Calu3 (cell line): ENCODE measurements at regions not wholly inside any gene's neighbourhood (a gene's known extent, or its start where the extent isn't known, plus 50 kb on each side); places are given as distances from the start of the nearest gene placed in this dataset.

Experiments
- BruUV-seq: library from RNA; stranded (reverse); fragments of 400-500 nt; replicated peaks from 2 replicates; lab custom pipeline; 2021; lab: Mats Ljungman, UMichigan
- CTCF ChIA-PET: fragments of 300-600 bp; sonication (Branson Sonifier 250); formaldehyde crosslinking; loops from one replicate; lab custom pipeline; 2022; ENCODE audit warnings: antibody characterized with exemption; lab: Charles Lee
- DNase-seq: peaks from one replicate; pipeline ENCODE4 v3.0.0; 2022
- H3K27ac Mint-ChIP-seq: one replicate; pipeline ENCODE4 v1.8.0; 2022; ENCODE audit warnings: mixed read lengths; ENCODE audit not compliant: unreplicated experiment
- H3K27me3 Mint-ChIP-seq: one replicate; pipeline ENCODE4 v1.8.0; 2022; ENCODE audit warnings: mixed read lengths; ENCODE audit not compliant: unreplicated experiment
- H3K36me3 Mint-ChIP-seq: one replicate; pipeline ENCODE4 v1.8.0; 2022; ENCODE audit warnings: mild to moderate bottlenecking, moderate library complexity, mixed read lengths; ENCODE audit not compliant: insufficient read depth, unreplicated experiment
- H3K4me1 Mint-ChIP-seq: one replicate; pipeline ENCODE4 v1.8.0; 2022; ENCODE audit warnings: mild to moderate bottlenecking, low read depth, mixed read lengths; ENCODE audit not compliant: unreplicated experiment
- H3K4me3 Mint-ChIP-seq: one replicate; pipeline ENCODE4 v1.8.0; 2022; ENCODE audit warnings: mild to moderate bottlenecking, low read depth, moderate library complexity, mixed read lengths; ENCODE audit not compliant: unreplicated experiment
- H3K9me3 Mint-ChIP-seq: one replicate; pipeline ENCODE4 v1.8.0; 2022; ENCODE audit warnings: low read depth, mixed read lengths; ENCODE audit not compliant: unreplicated experiment
- intact Hi-C: fragments of 100-400 bp; cut with micrococcal nuclease; formaldehyde crosslinking; loops from one replicate; pipeline ENCODE4 v1.10.0; 2022; ENCODE audit not compliant: unreplicated experiment
- TF ChIP-seq, protein P1 (sequence below): fragments of 200-600 bp; IDR thresholded peaks from one replicate; pipeline ENCODE4 v1.8.0; 2022; ENCODE audit warnings: antibody characterized with exemption; ENCODE audit not compliant: unreplicated experiment

GRCh38 chr13:63195726-63196125, 1780.1 kb upstream of the PCDH20 start:
- H3K27ac Mint-ChIP-seq = no peak overlapping the region
- H3K36me3 Mint-ChIP-seq = no peaks in the 10 kb centered on the region
- no peaks in the 10 kb centered on the region for H3K9me3 Mint-ChIP-seq
- intact Hi-C loops = no loop called here
- no peaks in the 10 kb centered on the region for H3K27me3 Mint-ChIP-seq
- TF ChIP-seq, protein P1, sequence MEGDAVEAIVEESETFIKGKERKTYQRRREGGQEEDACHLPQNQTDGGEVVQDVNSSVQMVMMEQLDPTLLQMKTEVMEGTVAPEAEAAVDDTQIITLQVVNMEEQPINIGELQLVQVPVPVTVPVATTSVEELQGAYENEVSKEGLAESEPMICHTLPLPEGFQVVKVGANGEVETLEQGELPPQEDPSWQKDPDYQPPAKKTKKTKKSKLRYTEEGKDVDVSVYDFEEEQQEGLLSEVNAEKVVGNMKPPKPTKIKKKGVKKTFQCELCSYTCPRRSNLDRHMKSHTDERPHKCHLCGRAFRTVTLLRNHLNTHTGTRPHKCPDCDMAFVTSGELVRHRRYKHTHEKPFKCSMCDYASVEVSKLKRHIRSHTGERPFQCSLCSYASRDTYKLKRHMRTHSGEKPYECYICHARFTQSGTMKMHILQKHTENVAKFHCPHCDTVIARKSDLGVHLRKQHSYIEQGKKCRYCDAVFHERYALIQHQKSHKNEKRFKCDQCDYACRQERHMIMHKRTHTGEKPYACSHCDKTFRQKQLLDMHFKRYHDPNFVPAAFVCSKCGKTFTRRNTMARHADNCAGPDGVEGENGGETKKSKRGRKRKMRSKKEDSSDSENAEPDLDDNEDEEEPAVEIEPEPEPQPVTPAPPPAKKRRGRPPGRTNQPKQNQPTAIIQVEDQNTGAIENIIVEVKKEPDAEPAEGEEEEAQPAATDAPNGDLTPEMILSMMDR = no peak
- no peaks in the 10 kb centered on the region for H3K4me1 Mint-ChIP-seq
- BruUV-seq = no TSS peak
- H3K4me3 Mint-ChIP-seq = no peak overlapping the region
- no peak for DNase-seq
- CTCF ChIA-PET = no interaction called here

DNA sequence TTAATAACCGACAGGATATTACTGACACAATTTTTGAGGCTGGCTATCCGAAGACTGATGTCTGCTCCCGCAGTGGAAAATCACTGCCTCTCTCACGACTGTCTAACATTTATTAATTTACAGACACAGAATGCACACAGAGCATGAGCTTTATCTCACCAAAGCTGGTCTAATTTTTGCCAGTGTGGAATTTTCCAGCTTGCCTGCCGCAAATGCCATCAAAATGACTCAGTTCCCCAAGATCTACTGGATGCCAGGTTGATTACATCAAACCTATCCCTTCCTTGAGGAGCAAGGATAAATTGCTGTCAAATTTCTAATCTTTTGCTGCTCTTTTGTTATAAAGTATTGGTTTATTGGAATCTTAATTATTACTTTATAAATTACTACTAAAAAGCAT, 1775.1 kb upstream of the PCDH20 start:
- H3K4me3 Mint-ChIP-seq = no peak overlapping the region
- no TSS peak for BruUV-seq
- TF ChIP-seq, protein P1 = no peak
- H3K4me1 Mint-ChIP-seq = no peaks in the 10 kb centered on the region
- DNase-seq = no peak
- intact Hi-C loops = no loop called here
- no peaks in the 10 kb centered on the region for H3K9me3 Mint-ChIP-seq
- no peaks in the 10 kb centered on the region for H3K27me3 Mint-ChIP-seq
- CTCF ChIA-PET = no interaction called here
- H3K36me3 Mint-ChIP-seq = no peaks in the 10 kb centered on the region
- H3K27ac Mint-ChIP-seq = no peak overlapping the region

GRCh38 chr13:63190219-63190618, 1774.6 kb upstream of the PCDH20 start:
- Mint-ChIP-seq H3K36me3 (no peaks in the 10 kb centered on the region), H3K27me3 (no peaks in the 10 kb centered on the region), H3K9me3 (no peaks in the 10 kb centered on the region), H3K4me1 (no peaks in the 10 kb centered on the region), H3K27ac (no peak overlapping the region), H3K4me3 (no peak overlapping the region)
- TF ChIP-seq, protein P1 = no peak
- intact Hi-C loops = no loop called here
- no TSS peak for BruUV-seq
- CTCF ChIA-PET = no interaction called here
- DNase-seq = no peak

GRCh38 chr13:63189712-63190111, 1774.1 kb upstream of the PCDH20 start:
- intact Hi-C loops = no loop called here
- H3K36me3 Mint-ChIP-seq = no peaks in the 10 kb centered on the region
- H3K4me3 Mint-ChIP-seq = no peak overlapping the region
- no peaks in the 10 kb centered on the region for H3K9me3 Mint-ChIP-seq
- no peak for DNase-seq
- no peak overlapping the region for H3K27ac Mint-ChIP-seq
- no peaks in the 10 kb centered on the region for H3K27me3 Mint-ChIP-seq
- no TSS peak for BruUV-seq
- TF ChIP-seq, protein P1 = no peak
- CTCF ChIA-PET = no interaction called here
- no peaks in the 10 kb centered on the region for H3K4me1 Mint-ChIP-seq
